Panc1 (cell line): ENCODE measurements at regions not wholly inside any gene's neighbourhood (a gene's known extent, or its start where the extent isn't known, plus 50 kb on each side); places are given as distances from the start of the nearest gene placed in this dataset.
"Not testable (repeated sequence)": the region's sequence is repeated elsewhere in the genome, so short reads cannot be mapped to it uniquely, and the experiment has no call there.

Source experiments
- ATAC-seq: fragments of 200-7000 bp; cut with Tn5 transposase; 2 replicates; pipeline ENCODE4 v1.9.1; 2020; ENCODE audit warnings: mild to moderate bottlenecking, moderate library complexity
- BruUV-seq: library from RNA; stranded (reverse); fragments of 400-500 nt; replicated peaks from 2 replicates; lab custom pipeline; 2021; lab: Mats Ljungman, UMichigan
- CTCF ChIA-PET: fragments of 300-600 bp; sonication (Branson Sonifier 250); formaldehyde crosslinking; loops from one replicate; lab custom pipeline; 2022; ENCODE audit warnings: antibody characterized with exemption; lab: Charles Lee
- POLR2A ChIA-PET: fragments of 300-600 bp; sonication (Branson Sonifier 250); formaldehyde crosslinking; loops from one replicate; lab custom pipeline; 2022; ENCODE audit warnings: antibody characterized with exemption; lab: Charles Lee
- DNase-seq: peaks from one replicate; pipeline ENCODE4 v3.0.0-alpha.2; 2010; ENCODE audit warnings: low read depth, low spot score
- H3K27ac ChIP-seq: 2 replicates; pipeline ENCODE4 v1.5.1; 2011; ENCODE audit warnings: mild to moderate bottlenecking, low read length, inconsistent platforms
- H3K27me3 ChIP-seq: fragments of 200-500 bp; sonication (Bioruptor generic); 2 replicates; pipeline ENCODE4 v1.6.0; 2014; ENCODE audit warnings: low read length, inconsistent platforms; ENCODE audit not compliant: control insufficient read depth, insufficient read depth
- H3K36me3 ChIP-seq: fragments of 200-500 bp; sonication (Bioruptor generic); 2 replicates; pipeline ENCODE4 v1.5.1; 2014; ENCODE audit warnings: inconsistent platforms, mild to moderate bottlenecking, low read length, moderate library complexity; ENCODE audit not compliant: control insufficient read depth, insufficient read depth
- H3K4me1 ChIP-seq: 2 replicates; pipeline ENCODE4 v1.5.1; 2011; ENCODE audit warnings: inconsistent platforms, mild to moderate bottlenecking, low read length, moderate library complexity; ENCODE audit not compliant: control insufficient read depth, insufficient read depth
- H3K4me3 ChIP-seq, 2 experiments: 2 replicates each; pipeline ENCODE4 v1.5.1; 2011 to 2012; ENCODE audit warnings: low read depth in 2 of 2, low read length in 2 of 2, mild to moderate bottlenecking in 2 of 2, inconsistent platforms in 1 of 2, moderate library complexity in 1 of 2
- H3K9me3 ChIP-seq: fragments of 200-500 bp; sonication (Bioruptor generic); 2 replicates; pipeline ENCODE4 v1.5.1; 2014; ENCODE audit warnings: low read depth, mild to moderate bottlenecking, inconsistent platforms, low read length, moderate library complexity; ENCODE audit not compliant: control insufficient read depth, insufficient read depth
- CTCF ChIP-seq: fragments of 450-650 bp; IDR thresholded peaks from 2 replicates; pipeline ENCODE4 v1.5.1; 2017; ENCODE audit warnings: mild to moderate bottlenecking
- POLR2AphosphoS5 ChIP-seq: IDR thresholded peaks from 2 replicates; pipeline ENCODE4 v1.6.1; 2012; ENCODE audit warnings: mild to moderate bottlenecking, low read depth, low read length, moderate library complexity
- SIN3A ChIP-seq: IDR thresholded peaks from 2 replicates; pipeline ENCODE4 v1.6.1; 2012; ENCODE audit warnings: low read depth, mild to moderate bottlenecking, low read length, moderate library complexity, borderline replicate concordance; ENCODE audit not compliant: insufficient read depth
- TCF7L2 ChIP-seq: IDR thresholded peaks from 2 replicates; pipeline ENCODE4 v1.6.1; 2011; ENCODE audit warnings: mild to moderate bottlenecking, low read depth, low read length, inconsistent platforms
- in situ Hi-C: cut with HindIII; loops from 2 replicates; pipeline ENCODE4 v1.10.0; 2016; ENCODE audit warnings: low sequenced_read_pairs, low pct_unique_long_range_greater_than_20kb
- intact Hi-C: fragments of 100-400 bp; cut with micrococcal nuclease; formaldehyde crosslinking; loops from one replicate; pipeline ENCODE4 v1.10.0; 2022; ENCODE audit not compliant: unreplicated experiment
- TF ChIP-seq, protein P1 (sequence below), 2 experiments: IDR thresholded peaks; 2 replicates each; pipeline ENCODE4 v1.6.1; 2011 to 2012; ENCODE audit warnings: low read depth in 2 of 2, control low read depth in 1 of 2, low read length in 1 of 2, mild to moderate bottlenecking in 1 of 2, moderate library complexity in 1 of 2; ENCODE audit not compliant: insufficient read depth in 1 of 2

DNA sequence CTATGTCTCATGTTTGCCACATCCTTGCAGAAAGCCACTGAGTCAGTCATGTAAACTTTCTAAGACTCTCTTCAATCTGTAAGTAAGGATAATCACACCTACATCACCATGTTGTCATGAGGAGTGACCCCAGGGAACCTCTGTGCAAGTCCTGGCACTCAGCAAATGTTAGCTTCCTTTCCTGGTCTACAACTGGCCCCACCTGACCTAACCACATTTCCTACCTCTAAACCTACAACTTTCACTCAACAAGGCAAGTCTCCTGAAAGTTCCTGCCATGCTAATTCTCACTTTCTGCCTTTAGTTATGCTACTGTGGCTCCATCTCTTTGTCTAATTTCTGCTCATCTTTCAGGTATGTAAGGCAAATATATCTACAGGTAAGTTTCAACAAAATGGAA lies 72.3 kb upstream of the SEM1 start:
- in situ Hi-C loops (no loop called here), intact Hi-C loops (no loop called here)
- ChIA-PET CTCF (no interaction called here), POLR2A (no interaction called here)
- H3K27ac ChIP-seq = no peak overlapping the region
- no peaks in the 10 kb centered on the region for H3K9me3 ChIP-seq
- no peaks in the 10 kb centered on the region for H3K4me1 ChIP-seq
- DNase-seq (no peak), ATAC-seq (no peak)
- no TSS peak for BruUV-seq
- no peak overlapping the region for H3K4me3 ChIP-seq
- TF ChIP-seq POLR2AphosphoS5 = no peak
- TF ChIP-seq CTCF = no peak
- TF ChIP-seq TCF7L2 = no peak
- TF ChIP-seq, protein P1, sequence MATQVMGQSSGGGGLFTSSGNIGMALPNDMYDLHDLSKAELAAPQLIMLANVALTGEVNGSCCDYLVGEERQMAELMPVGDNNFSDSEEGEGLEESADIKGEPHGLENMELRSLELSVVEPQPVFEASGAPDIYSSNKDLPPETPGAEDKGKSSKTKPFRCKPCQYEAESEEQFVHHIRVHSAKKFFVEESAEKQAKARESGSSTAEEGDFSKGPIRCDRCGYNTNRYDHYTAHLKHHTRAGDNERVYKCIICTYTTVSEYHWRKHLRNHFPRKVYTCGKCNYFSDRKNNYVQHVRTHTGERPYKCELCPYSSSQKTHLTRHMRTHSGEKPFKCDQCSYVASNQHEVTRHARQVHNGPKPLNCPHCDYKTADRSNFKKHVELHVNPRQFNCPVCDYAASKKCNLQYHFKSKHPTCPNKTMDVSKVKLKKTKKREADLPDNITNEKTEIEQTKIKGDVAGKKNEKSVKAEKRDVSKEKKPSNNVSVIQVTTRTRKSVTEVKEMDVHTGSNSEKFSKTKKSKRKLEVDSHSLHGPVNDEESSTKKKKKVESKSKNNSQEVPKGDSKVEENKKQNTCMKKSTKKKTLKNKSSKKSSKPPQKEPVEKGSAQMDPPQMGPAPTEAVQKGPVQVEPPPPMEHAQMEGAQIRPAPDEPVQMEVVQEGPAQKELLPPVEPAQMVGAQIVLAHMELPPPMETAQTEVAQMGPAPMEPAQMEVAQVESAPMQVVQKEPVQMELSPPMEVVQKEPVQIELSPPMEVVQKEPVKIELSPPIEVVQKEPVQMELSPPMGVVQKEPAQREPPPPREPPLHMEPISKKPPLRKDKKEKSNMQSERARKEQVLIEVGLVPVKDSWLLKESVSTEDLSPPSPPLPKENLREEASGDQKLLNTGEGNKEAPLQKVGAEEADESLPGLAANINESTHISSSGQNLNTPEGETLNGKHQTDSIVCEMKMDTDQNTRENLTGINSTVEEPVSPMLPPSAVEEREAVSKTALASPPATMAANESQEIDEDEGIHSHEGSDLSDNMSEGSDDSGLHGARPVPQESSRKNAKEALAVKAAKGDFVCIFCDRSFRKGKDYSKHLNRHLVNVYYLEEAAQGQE (IDR thresholded peaks at IDR 0.05; ENCODE audit: insufficient read depth in 1 of 2, low read depth in 2 of 2, low read length in 1 of 2) = no peak
- TF ChIP-seq SIN3A = no peak
- no peaks in the 10 kb centered on the region for H3K36me3 ChIP-seq
- no peaks in the 10 kb centered on the region; the same call in 1 of the 2 replicates for H3K27me3 ChIP-seq

DNA sequence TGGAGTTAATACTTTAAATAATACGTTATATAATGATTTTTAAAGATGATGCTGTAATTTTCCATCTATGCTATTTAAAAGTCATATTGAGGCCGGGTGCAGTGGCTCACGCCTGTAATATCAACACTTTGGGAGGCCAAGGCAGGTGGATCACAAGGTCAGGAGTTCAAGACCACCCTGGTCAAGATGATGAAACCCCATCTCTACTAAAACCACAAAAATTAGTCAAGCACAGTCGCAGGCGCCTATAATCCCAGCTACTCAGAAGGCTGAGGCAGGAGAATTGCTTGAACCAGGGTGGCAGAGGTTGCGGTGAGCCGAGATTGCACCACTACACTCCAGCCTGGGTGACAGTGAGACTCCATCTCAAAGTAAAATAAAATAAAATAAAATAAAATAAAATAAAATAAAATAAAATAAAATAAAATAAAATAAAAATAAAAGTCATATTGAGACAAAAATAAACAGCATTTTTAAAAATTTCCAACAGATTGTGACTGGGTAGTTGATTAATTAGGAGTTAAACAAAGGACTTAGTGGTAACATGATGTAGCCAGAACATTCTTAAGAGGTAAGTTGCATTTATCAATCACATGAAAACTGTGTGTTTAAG lies 73.1 kb upstream of the SEM1 start:
- H3K27ac ChIP-seq, POLR2A ChIA-PET, CTCF ChIA-PET, ATAC-seq, BruUV-seq, H3K27me3 ChIP-seq, H3K9me3 ChIP-seq, DNase-seq, H3K4me1 ChIP-seq, H3K4me3 ChIP-seq, H3K36me3 ChIP-seq, in situ Hi-C loops, intact Hi-C loops: not testable (repeated sequence)

GRCh38 chr7:96784597-96784996 lies 75.0 kb upstream of the SEM1 start:
- DNase-seq (no peak), ATAC-seq (no peak)
- ChIA-PET CTCF (interaction anchor here (0.7 kb wide), 1 partner anchor 698 kb away, joined by 4 read pairs; no protein-coding TSS in a partner anchor), POLR2A (interaction anchor here (0.7 kb wide), 1 partner anchor 22 kb away, joined by 4 read pairs; no protein-coding TSS in a partner anchor)
- no peak for TF ChIP-seq SIN3A
- no peak for TF ChIP-seq CTCF
- no peak for TF ChIP-seq POLR2AphosphoS5
- TF ChIP-seq, protein P1 (IDR thresholded peaks at IDR 0.05; ENCODE audit: insufficient read depth in 1 of 2, low read depth in 2 of 2, low read length in 1 of 2) = no peak
- no peak for TF ChIP-seq TCF7L2
- no peak overlapping the region for H3K4me3 ChIP-seq
- no peaks in the 10 kb centered on the region; the same call in 1 of the 2 replicates for H3K27me3 ChIP-seq
- no peaks in the 10 kb centered on the region for H3K9me3 ChIP-seq
- intact Hi-C loops (no loop called here), in situ Hi-C loops (no loop called here)
- no peaks in the 10 kb centered on the region for H3K4me1 ChIP-seq
- no peak overlapping the region for H3K27ac ChIP-seq
- no TSS peak for BruUV-seq
- no peaks in the 10 kb centered on the region for H3K36me3 ChIP-seq
